AG20443 (cell line): ENCODE measurements at regions not wholly inside any gene's neighbourhood (a gene's known extent, or its start where the extent isn't known, plus 50 kb on each side); places are given as distances from the start of the nearest gene placed in this dataset.
A peak's percentile ranks its signal among the peaks of the same experiment; 100 is the strongest.
"Not testable (repeated sequence)": the region's sequence is repeated elsewhere in the genome, so short reads cannot be mapped to it uniquely, and the experiment has no call there.

Experiments used
- DNase-seq: peaks from one replicate; pipeline ENCODE4 v3.0.0; 2012; ENCODE audit warnings: low spot score, mixed read lengths

GRCh38 chr10:109070492-109070891 is 852.8 kb downstream of the XPNPEP1 start:
- DNase-seq, result no peak

DNA sequence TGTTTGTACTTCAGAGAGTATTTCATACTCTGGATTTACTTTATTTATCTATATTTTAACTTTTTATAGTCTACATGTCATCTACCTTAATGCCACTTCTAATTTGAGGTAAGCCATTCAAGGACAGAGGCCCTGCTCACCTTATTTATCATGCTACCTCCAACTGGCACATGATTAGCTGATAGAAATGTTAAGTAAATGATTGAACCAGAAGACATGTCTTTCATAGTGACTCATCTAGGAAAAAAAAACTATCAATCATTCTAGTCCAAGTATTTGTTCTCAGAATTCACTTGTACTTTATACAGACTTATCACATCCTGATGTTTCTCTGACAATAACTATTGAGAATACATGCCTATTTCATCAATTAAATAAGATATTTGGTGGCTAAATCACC is 856.3 kb downstream of the XPNPEP1 start:
- DNase-seq, result no peak

DNA sequence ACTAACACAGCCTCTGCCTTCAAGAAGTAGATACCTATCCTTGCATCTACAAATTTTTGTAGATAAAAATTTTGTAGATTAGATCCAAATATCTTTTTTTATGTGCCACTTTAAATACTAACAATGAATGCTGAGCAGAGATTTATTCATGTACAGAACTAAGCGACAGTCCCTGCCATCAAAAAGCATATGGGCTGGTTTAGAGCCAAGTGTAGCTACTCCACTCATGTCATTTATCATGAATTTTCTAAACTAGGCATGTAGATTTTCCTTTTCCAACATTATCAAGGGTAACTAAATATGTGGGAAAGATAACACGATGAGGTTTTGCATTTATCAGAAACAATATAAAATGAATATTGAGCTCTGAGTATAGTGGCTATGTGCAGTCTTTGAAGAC is 857.5 kb downstream of the XPNPEP1 start:
- no peak for DNase-seq

DNA sequence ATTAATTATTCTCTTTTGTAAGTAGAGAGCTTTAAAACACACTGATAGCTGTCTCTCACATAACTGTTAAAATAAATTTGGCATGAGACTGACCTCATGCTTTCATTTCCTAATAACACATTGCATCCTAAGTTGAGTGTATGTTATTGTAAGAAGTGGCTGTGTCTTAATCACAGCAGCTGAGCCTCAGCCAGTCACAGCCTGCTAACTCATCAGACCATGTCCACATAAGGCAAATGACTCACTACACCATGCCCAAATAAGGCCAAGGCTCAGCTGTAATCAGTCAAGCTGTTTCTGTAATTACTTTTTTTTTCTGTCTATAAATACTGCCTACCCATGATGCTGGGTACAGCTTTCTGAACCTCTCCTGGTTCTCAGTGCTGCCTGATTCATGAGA is 860.9 kb downstream of the XPNPEP1 start:
- peak; percentile 9 for DNase-seq

DNA sequence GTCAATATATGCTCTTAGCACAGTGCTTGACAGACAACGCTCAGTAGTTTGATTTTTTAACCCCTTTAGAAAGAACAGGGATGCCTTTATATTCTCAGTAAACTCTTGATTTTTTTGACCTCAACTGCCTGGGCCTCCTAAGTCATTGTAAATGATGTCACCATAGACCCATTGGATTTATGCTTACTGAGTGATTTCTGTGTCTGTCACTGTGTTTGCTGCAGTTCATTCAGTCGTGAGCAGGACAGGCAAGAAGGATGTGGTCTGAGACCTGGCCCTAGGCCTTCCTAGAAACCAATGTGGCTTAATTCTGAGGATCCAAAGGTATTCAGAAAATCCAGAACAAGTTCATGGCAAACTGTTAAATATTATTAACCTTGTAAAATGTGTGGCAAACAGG is 868.1 kb downstream of the XPNPEP1 start:
- DNase-seq, result no peak

GRCh38 chr10:109047856-109048255 is 875.5 kb downstream of the XPNPEP1 start:
- no peak for DNase-seq

DNA sequence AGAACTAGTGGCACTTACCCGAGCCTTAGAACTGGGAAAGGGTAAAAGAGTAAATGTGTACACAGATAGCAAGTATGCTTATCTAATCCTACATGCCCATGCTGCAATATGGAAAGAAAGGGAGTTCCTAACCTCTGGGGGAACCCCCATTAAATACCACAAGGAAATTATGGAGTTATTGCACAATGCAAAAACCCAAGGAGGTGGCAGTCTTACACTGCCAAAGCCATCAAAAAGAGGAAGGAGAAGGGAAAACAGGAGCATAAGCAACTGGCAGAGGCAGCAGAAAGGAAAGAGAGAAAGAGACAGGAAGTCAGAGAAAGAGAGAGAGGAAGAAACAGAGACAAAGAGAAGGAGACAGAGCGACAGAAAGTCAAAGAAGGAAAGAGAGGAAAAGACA is 876.9 kb downstream of the XPNPEP1 start:
- not testable (repeated sequence) for DNase-seq

DNA sequence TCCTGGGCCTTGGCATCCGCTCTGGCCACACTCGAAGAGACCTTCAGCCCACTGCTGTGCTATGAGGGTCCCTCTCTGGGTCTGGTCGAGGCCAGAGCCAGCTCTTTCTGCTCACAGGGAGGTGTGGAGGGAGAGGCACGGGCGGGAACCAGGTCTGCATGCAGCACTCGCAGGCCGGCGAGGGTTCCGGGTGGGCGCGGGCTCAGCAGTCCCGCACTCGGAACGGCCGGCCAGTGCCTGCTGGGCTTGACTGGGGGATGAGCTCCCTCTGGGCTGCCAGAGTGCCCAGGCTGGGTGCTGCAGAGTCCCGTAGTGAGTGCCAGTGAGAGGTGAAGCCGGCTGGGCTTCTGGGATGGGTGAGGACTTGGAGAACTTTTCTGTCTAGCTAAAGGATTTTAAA is 882.7 kb downstream of the XPNPEP1 start:
- no peak for DNase-seq

- DNase-seq, result no peak
These were observed 885.3 kb downstream of the XPNPEP1 start for GRCh38 chr10:109037978-109038377.

DNA sequence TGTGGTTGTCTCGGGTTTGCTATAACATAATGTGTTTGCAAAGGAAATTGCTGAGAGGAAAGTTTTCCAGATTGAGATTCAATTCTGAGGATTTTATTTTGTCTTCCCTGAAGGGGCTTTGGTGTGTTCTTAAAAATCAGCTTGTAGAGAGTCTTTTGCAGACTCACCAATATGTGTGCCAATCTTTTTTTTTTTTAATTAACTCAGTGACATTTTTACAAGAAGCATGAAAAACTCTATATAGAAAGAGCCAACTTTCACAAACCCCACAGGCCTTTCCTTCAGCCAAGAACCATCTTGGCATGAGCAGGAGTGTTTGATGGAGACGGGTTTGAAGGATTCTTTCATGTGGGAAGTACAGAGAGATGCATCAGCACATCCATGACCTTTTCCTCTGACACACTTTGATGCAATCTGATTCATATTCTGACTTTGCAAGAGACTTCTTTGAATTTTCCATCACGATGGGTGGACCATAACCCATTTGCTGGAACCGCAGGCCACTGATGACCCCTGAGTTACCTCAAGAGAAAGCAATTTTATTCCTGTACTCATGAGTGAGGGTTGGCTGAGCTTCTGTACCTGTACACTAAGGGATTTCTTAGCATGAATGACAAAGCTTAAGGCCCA is 892.6 kb downstream of the XPNPEP1 start:
- DNase-seq, result no peak

- DNase-seq, result no peak
These were observed 893.4 kb downstream of the XPNPEP1 start for GRCh38 chr10:109029870-109030269.

DNA sequence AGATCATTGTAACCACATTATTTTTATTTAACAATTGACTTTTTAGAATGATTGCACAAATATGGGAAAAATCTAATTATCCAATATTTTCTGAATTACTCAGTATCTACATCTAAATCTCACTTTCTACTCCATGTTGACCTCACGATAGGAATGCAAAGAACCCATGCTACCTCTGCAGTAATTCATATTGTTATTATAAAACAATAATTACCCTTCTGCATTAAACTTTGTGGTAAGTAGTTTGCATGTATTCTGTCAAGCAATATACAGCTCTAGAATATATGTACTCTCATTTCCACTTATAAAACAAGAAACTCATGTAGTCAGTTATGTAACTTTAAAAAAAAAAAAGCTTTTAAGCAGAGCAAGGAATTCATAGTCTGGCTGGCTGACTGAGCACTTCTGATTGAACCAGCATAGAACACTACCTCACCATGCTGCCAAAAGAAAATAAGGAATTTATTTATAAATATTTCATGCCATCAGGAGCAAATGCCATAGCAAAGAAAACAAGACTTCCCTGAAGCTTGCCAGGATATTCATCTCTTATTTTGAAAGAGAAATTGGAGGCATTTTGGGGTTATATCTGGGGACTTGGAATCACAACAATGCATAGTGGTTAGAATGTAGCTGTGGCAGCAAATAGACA is 895.7 kb downstream of the XPNPEP1 start:
- peak; percentile 11 for DNase-seq

DNA sequence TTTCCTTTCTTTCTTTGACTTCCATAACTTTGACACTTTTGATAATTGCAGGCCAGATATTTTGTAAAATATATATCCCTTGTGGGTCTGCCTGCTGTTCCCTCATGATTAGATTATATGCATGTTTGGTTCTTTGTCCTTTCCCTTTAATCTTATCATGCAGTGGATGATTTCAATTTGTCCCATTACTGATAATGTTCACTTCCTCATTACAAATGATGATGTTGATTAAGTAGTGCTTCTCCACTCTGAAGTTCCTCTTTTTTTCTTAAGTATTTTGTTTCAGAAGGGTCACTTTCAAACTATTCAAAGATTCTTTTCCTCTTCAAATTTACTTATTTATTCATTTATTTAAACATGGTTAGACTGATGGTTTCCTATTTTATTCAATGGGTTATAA is 898.1 kb downstream of the XPNPEP1 start:
- DNase-seq, result no peak

DNA sequence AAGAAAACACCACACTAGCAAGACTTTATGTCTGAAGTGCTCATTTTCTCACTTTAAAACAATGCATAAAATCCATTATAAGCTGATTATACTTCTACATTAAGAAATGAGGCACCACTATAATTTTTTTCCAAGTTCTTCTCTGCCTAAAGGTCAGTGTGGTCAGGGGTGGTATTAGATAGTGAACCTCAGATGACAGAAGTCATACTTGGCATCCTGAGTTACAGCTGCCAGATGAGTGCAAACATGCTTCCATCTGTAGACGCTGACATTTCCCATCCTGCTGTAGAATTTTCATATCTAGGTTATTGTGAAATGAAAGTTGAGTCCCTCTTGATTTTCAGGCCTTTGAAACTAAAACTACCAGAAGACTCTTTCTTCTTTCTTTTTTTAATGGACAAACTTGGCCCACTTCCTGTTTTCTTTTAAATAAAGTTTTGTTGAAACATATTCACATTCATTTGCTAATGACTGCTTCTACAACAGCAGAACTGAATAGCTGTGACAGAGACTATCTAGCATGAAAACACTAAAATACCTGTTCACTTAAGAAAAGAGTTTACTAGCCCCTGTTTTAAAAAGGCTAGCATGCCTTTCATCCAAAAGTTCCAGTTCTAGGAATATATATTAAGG is 900.8 kb downstream of the XPNPEP1 start:
- DNase-seq, result no peak

- DNase-seq, result peak; percentile 8
These were observed 904.3 kb downstream of the XPNPEP1 start for GRCh38 chr10:109019001-109019424.

DNA sequence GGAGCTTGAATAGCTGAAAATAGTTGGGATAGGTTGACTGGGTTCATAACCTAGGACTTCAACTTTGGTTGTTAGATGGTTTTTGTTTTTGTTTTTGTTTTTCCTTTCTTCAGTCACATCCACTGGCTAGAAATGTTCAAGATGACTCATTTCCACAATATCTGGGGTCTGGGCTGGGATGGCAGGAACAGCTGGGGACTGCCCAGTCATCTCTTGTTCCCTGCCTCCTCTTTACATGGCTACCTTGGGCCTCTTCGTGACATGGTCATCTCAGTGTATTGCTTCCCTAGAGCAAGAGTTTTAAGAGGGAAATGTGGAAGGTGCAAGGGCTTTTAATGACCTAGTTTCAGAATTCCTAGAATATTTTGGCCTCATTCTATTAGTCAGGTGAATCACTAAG is 915.8 kb downstream of the XPNPEP1 start:
- no peak for DNase-seq

GRCh38 chr10:108990441-108990840 is 932.9 kb downstream of the XPNPEP1 start:
- DNase-seq, result no peak

DNA sequence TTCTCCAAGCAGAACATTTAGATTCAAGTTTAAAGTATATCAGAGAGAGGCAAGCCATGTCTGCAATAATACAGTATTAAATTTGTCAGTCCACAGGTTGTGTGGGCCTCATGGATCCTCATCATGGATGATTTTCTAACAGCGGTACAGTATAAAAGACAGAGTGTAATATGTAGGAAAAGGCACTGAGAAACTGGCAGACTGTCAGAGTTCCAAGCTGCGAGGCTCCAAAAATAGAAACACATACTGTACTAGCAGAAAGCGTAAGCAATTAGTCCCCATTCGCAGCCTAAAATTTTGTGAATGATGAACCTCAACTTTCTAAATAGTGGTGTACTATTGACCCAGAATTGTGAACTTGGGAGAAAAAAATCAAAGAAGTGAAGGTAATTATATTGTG is 933.3 kb downstream of the XPNPEP1 start:
- no peak for DNase-seq

DNA sequence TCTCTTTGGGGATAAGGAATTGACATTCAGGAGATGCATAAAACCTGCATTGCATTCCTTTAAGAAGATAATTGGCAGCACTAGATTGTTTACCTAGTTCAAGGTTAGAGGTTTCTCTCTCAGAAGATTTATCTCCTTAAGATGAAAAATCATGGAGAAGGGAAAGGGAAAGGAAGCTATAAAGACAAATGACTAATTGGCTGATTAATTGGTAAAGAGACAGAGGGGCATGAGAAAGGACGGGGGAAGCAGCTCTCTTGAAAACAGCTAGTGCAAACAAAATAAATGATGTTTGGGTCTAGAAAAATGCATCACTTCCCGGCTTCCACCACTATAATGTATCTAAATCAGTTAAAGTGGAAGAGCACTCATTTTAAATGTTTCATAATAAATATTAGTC is 941.2 kb downstream of the XPNPEP1 start:
- no peak for DNase-seq

- no peak for DNase-seq
These were observed 942.4 kb downstream of the XPNPEP1 start for GRCh38 chr10:108980869-108981268.

- DNase-seq, result no peak
These were observed 947.8 kb downstream of the XPNPEP1 start for GRCh38 chr10:108975459-108976058.

DNA sequence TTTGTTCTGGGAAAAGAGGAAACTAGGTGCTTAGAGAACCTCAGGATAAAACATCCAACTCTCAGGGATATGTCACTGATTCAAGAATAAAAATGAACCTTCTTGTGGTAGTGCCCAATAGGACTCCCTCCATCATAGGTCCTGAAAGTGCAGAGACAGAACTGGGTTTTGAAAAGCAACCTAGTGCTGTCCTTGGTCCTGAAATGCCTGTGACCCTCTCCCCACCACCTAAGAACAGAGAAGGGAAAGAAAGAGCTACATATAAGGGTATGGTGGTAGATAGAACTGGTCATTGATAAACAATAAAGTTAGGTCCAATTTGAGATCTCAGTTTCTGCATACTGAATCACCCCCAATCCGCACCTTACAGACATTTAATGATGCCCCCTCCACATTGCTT is 953.3 kb downstream of the XPNPEP1 start:
- DNase-seq, result peak; percentile 16

DNA sequence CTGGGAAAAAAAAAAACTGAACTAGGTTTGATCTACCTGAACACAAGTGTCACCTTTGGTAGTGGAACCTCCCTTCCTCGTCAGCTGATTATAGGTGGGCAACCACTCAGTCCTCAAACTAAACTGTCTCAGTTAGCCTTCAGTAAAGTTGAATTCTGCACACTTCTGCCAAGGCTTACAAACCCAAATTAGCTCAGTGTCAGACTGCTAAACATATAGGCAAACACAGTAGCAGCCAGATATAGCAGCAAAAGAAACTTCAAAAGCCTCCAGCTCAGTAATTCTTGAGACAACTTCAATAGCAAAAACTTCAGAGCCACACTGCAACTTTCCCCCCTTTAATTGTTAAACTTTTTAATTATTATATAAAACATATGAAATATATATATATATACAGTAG is 956.9 kb downstream of the XPNPEP1 start:
- DNase-seq, result no peak
